ENCODE measurements at regions not wholly inside any gene's neighbourhood (a gene's known extent, or its start where the extent isn't known, plus 50 kb on each side); places are given as distances from the start of the nearest gene placed in this dataset.

GRCh38 chr6:84459401-84459800 is 232.0 kb upstream of the CEP162 start:
- DNase-seq: no peak

- no peak for DNase-seq
Measured at GRCh38 chr6:84458271-84458670, 230.8 kb upstream of the CEP162 start.

DNA sequence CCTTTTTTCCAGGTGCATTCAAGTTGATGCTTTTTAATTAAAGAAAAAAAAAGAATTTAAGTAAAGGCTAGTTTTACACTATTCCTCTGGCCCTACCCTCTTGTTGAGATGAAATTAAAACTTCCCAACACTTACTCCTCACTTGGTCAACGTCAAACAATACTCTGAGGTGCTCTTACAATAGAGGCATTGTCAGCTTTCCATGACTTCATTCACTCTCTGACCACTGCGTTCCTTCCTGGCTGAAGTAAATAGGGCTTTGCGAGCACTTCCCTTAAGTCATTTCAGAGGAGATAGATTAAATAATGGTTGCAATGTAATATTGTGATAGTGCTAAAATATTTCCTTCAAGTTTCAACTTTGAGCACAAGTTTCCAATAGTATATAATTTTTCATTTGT is 229.8 kb upstream of the CEP162 start:
- no peak for DNase-seq

GRCh38 chr6:84456803-84457202 is 229.4 kb upstream of the CEP162 start:
- DNase-seq: no peak

DNA sequence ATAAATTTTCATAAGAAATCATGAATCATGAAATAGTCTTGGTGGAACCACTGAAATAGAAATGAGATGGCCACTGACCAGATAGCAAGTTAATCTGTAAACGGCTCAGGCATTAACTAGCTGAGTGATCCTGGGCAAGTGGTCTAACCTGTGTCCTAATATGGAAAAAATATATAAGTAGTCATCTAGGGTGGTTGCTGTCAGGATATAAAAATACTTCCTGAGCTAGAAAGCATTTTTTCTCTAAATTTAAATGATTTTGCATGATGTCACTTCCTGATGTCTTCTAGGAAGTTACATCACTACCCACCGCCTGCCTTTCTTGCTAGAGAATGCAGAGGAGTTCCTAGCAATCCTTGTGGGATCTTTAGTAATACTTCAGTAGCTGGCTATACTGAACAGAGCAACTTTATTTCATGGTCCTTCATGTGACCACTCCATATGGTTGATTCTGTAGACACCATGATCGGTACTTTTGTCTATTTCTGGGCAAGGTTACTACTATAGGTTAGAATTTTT is 228.1 kb upstream of the CEP162 start:
- DNase-seq: no peak

GRCh38 chr6:84453499-84453898 is 226.1 kb upstream of the CEP162 start:
- DNase-seq: no peak

DNA sequence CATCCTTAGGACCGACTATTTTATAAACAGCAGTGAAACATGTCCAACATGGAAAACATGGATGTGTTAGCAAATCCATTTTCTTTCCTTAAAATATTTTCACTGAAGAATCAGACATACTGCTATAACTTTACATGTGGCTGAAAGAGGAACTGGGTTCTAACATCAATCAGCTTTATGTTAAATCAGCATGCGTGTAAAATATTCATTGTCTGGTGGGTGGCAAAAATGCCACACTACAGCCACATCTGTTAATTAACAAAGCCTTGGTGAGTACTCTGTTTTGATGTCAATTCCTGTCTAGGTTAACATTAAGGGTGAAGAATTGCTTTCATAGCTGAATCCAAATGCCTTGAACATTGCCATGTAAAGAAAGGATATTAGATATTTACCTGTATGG is 222.6 kb upstream of the CEP162 start:
- no peak for DNase-seq

DNA sequence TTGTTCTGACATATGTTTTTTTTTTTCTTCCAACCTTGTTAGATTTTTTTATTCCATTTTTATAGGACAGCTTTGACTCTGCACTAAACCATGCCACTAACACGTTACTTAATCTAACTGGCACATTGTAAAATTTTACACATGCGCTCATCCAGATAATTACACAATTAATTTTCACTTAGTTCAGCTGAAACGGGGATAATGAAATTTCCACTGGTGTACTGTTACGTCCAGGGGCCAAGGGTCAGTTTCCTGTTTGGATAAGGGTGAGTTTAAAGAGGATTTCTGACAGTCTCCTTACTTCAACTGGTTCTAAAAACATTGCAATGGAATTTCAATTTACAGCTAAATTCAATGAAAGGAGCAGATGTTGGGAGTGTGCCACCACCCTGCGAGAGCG is 221.8 kb upstream of the CEP162 start:
- DNase-seq: no peak

DNA sequence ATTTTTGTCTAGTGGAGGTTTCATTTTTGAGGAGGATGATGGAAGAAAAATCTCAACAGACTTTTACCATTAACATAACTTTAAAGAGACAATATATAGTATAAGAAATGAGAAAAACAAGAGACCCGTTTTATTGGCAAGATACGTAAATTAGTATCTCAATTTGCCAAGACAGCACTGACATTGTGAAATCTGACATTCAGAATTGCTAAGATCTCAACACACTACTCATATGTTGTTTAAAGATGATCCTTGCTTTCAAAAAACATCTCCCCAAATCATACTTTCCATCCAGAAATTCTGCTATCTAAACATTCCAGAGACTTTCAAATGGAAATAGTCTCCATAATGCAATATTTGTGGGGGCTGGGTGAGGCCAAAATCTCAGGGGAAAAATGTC is 220.9 kb upstream of the CEP162 start:
- DNase-seq: no peak

- no peak for DNase-seq
Measured at GRCh38 chr6:84447651-84448050, 220.2 kb upstream of the CEP162 start.

GRCh38 chr6:84445068-84445467 is 217.6 kb upstream of the CEP162 start:
- no peak for DNase-seq

- no peak for DNase-seq
Measured at GRCh38 chr6:84442208-84442607, 214.8 kb upstream of the CEP162 start.

- no peak for DNase-seq
Measured at GRCh38 chr6:84441456-84441855, 214.0 kb upstream of the CEP162 start.

DNA sequence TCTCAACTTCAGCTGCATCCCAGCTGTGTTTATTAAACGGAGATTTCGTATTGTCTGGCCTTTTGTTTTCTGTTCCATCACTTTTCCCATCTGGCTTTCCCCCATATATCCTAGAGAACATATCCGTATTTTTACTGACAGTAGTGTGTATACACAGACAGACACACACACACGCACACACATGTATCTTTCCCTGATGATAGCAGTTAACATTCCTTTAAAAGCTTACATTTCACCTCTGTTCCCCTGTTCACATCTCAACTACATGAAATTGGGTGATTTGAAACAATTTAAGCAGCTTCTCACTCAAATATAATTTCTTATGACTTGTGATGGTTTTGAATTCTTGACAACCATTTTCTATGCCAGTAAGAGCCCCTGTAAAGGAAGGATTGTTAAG is 207.1 kb upstream of the CEP162 start:
- DNase-seq: no peak

DNA sequence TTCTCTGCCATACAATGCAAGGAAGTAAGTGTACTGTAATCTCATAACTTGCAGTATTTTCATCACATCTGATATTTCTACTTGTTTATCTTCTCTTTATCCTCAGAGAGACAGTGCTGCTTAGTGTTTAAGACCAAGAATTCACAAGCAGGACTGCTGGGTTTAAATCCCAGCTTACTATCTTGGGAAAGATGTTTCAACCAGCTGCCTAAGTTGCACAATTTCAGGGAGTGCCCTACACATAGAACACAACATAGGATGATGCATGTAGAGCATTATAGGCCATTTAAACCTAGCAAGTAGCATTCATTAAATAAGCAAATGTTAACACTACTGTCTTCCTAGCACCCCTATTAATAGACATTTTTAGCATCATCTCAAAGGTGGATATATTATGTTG is 205.2 kb upstream of the CEP162 start:
- no peak for DNase-seq

GRCh38 chr6:84428300-84428907 is 201.0 kb upstream of the CEP162 start:
- DNase-seq: peak; percentile 35

DNA sequence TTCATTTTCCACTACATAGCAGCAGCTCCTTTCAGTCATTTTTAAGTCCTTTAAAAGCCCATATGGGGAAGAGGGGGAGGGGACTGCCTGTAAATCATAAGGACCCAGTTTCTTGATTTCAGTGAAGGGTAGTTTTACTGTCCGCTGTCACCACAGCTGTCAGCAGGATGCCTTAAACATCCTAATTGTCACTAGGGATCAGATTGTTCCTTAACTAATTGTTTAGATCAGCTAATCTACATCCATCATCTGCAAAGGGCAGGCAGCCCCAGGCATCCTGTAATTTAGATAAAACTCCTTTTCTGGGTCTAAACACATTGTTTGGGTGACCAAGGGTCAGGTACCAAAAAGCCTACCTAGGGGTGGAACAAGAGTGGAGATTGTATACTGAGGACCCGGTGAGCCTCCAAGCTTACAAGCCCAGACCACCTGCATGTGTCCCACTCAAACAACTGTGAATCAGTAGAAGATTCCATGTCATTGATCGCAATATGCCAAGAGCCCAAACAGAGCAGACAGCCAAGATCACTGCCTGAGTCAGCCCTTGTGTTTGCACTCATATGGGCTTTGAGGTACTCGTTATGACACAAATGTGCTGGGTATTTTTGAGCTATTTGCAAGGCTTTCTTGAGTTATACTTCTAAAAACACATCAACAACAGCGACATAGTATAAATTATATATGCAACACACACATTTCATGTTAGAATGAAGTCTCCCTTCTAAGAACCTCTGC is 198.7 kb upstream of the CEP162 start:
- DNase-seq: no peak

GRCh38 chr6:84424956-84425355 is 197.5 kb upstream of the CEP162 start:
- DNase-seq: no peak

- DNase-seq: peak; percentile 38
Measured at GRCh38 chr6:84422380-84422968, 195.0 kb upstream of the CEP162 start.

GRCh38 chr6:84421031-84421430 is 193.6 kb upstream of the CEP162 start:
- DNase-seq: no peak

- DNase-seq: no peak
Measured at GRCh38 chr6:84417260-84417659, 189.8 kb upstream of the CEP162 start.

GRCh38 chr6:84416043-84416657 is 188.7 kb upstream of the CEP162 start:
- no peak for DNase-seq

DNA sequence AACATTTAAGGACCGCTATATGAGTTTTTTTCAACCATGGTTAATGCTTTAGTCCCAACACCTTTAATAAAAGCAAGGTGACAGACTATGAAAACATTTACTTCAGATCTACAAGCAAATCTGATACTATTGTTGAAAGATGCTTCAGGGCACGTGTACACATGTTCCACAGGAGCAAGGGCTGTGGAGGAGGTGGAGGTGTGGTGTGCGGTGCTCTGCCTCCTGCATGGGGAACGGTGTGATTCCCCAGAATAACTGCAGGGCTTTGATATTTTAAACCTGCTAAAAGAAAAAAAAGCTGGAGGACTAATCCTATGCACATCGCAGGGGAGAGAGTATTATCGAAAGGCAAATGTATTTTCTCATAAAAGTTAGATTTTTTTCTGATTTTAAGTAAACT is 188.1 kb upstream of the CEP162 start:
- DNase-seq: no peak

- DNase-seq: no peak
Measured at GRCh38 chr6:84415068-84415467, 187.6 kb upstream of the CEP162 start.

Measured in NCI-H2029 (cell line).